Heart left ventricle (tissue), 16 donors: ENCODE measurements at regions not wholly inside any gene's neighbourhood (a gene's known extent, or its start where the extent isn't known, plus 50 kb on each side); places are given as distances from the start of the nearest gene placed in this dataset.
"Not testable (repeated sequence)": the region's sequence is repeated elsewhere in the genome, so short reads cannot be mapped to it uniquely, and the experiment has no call there.

ENCODE experiments used
- ATAC-seq, 4 donors: fragments of 200-7000 bp; cut with Tn5 transposase; one replicate each; pipeline ENCODE4 v1.9.1; 2020 to 2022; ENCODE audit warnings: moderate library complexity in 4 of 4, mild to moderate bottlenecking in 3 of 4, moderate number of reproducible peaks in 1 of 4
- DNase-seq, 5 donors: peaks; one replicate each; pipeline ENCODE4 v3.0.0-alpha.2; 2020
- H3K27ac ChIP-seq, 12 donors: fragments of 200-600 bp; sonication (generic) in 4 of 12; one replicate each; pipeline versions ENCODE4 v1.5.0 to v1.8.0; 2016 to 2022; ENCODE audit warnings: mild to moderate bottlenecking in 2 of 12
- H3K27me3 ChIP-seq, 9 donors: fragments of 200-600 bp; sonication (generic) in 2 of 9; one replicate each; pipeline versions ENCODE4 v1.5.1 to v1.8.0; 2016 to 2022; ENCODE audit warnings: mild to moderate bottlenecking in 3 of 9
- H3K36me3 ChIP-seq, 9 donors: fragments of 200-600 bp; sonication (generic) in 2 of 9; one replicate each; pipeline versions ENCODE4 v1.5.0 to v1.8.0; 2018 to 2022; ENCODE audit warnings: mild to moderate bottlenecking in 2 of 9
- H3K4me1 ChIP-seq, 12 donors: fragments of 200-600 bp; sonication (generic) in 4 of 12; one replicate each; pipeline versions ENCODE4 v1.5.0 to v1.8.0; 2016 to 2022; ENCODE audit warnings: mild to moderate bottlenecking in 3 of 12
- H3K4me3 ChIP-seq, 12 donors: fragments of 200-600 bp; sonication (generic) in 4 of 12; one replicate each; pipeline versions ENCODE4 v1.5.0 to v1.8.0; 2017 to 2022; ENCODE audit warnings: mild to moderate bottlenecking in 9 of 12, moderate library complexity in 4 of 12
- H3K9me3 ChIP-seq, 12 donors: fragments of 200-600 bp; sonication (generic) in 4 of 12; one replicate each; pipeline versions ENCODE4 v1.5.0 to v1.8.0; 2016 to 2022; ENCODE audit warnings: mild to moderate bottlenecking in 1 of 12
- CTCF ChIP-seq, 12 donors: fragments of 200-600 bp; sonication (generic) in 4 of 12; IDR thresholded peaks; one replicate each; pipeline versions ENCODE4 v1.5.0 to v1.8.0; 2018 to 2022; ENCODE audit warnings: antibody characterized with exemption in 12 of 12, mild to moderate bottlenecking in 5 of 12
- POLR2A ChIP-seq, 2 donors: fragments of 450-650 bp; IDR thresholded peaks; one replicate each; pipeline ENCODE4 v1.6.1; 2017; ENCODE audit warnings: antibody characterized with exemption in 2 of 2, mild to moderate bottlenecking in 2 of 2, moderate library complexity in 2 of 2
- WGBS, 4 donors: extraction: QIAGEN DNeasy Blood & Tissue Kit in 2 of 4; methylation state at CpG; one replicate each; pipeline versions ENCODE4 v1.1.5 to v1.1.7; 2013 to 2018; 5-methylcytosine and 5-hydroxymethylcytosine counted together
- intact Hi-C, 10 donors: fragments of 100-400 bp; cut with DNase I; formaldehyde crosslinking; loops; one replicate each; pipeline versions ENCODE4 v1.11.1 to v1.14.2; 2022
- donor health status: ischemic (EF 13 %, LVEDD 7.1; RV severe dilation, severe dysfunction).
- donor health status: healthy with polysubstance abuse.
- donor health status: DM: no; HTN: yes; CAD: no.
- donor health status: DM: no; HTN: no; CAD: no.
- donor health status: ischemic (EF 25% LVEDD 6.9; RV normal size, moderate dysfunction).
- donor health status: ischemic (EF 25% LVEDD 5.7; RV mildly dilated, moderate dysfunction).
- donor health status: healthy.
- donor health status: DM: yes; HTN: yes; CAD: no.
- donor health status: ischemic (EF 35%, LVEDD 5.7; RV mildly dilated, moderate dysfunction).
- donor health status: nonischemic (EF 11% LVEDD 7.7; RV severe dilation, severe dysfunction).
- donor health status: DM: yes; HTN: yes; CAD: no.
- donor health status: PGD.
- donor health status: ischemic (EF 29% LVEDD 5.4; RV normal size, mild dysfunction).
- donor health status: nonischemic (EF 23%, LVEDD 6.1; RV moderate dilation, normal function).

- 92 to 96% (median 95%) methylated on average over 2 of the region's 2 CpGs for WGBS, 4 donors
- ATAC-seq: no peak
- peaks cover 0 to 4% (median 0%) of the 10 kb centered on the region in 9 donors for H3K27me3 ChIP-seq
- H3K9me3 ChIP-seq: peaks cover 0 to 53% (median 29%) of the 10 kb centered on the region in 12 donors
- TF ChIP-seq POLR2A (IDR thresholded peaks at IDR 0.05): no peak
- H3K4me3 ChIP-seq: no peak overlapping the region
- intact Hi-C loops: no loop called here
- peaks cover 0 to 2% (median 0%) of the 10 kb centered on the region in 12 donors for H3K4me1 ChIP-seq
- DNase-seq: no peak
- H3K27ac ChIP-seq: no peak overlapping the region
- H3K36me3 ChIP-seq: no peaks in the 10 kb centered on the region
Measured at GRCh38 chr10:127635882-127636281, 86.8 kb downstream of the NPS start.

DNA sequence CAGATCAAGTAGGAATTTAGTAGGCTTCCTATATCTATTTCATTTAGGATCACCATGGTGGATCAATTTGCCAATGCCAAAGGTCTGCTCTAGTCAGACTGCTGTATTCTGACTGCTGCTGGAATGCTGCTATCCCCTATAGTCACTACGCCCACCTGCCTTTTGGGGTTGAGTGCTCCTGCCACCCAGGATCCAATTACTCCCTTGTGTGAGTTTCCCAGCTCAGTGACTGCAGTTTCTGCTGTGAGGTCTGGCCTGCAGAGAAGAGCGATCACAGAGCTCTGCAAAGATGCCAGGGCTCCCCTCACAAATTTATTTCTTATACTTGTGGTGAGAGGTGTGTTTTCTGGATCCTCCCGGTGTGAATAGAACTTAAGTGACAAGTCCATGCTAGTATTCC lies 88.1 kb upstream of the FOXI2 start:
- DNase-seq (no peak), ATAC-seq (no peak)
- WGBS, 4 donors: 78 to 91% (median 85%) methylated on average over 3 of the region's 3 CpGs
- no peak overlapping the region for H3K27ac ChIP-seq
- no peaks in the 10 kb centered on the region for H3K4me1 ChIP-seq
- no peaks in the 10 kb centered on the region for H3K9me3 ChIP-seq
- no peaks in the 10 kb centered on the region for H3K36me3 ChIP-seq
- no peak overlapping the region for H3K4me3 ChIP-seq
- TF ChIP-seq CTCF (IDR thresholded peaks at IDR 0.05) (no peak), POLR2A (IDR thresholded peaks at IDR 0.05) (no peak)
- intact Hi-C loops: no loop called here
- H3K27me3 ChIP-seq: peaks cover 0 to 4% (median 0%) of the 10 kb centered on the region in 9 donors

- Histone ChIP-seq H3K4me1 (no peaks in the 10 kb centered on the region), H3K27ac (no peak overlapping the region), H3K4me3 (no peak overlapping the region), H3K9me3 (no peaks in the 10 kb centered on the region), H3K36me3 (no peaks in the 10 kb centered on the region), H3K27me3 (peaks cover 0 to 4% (median 0%) of the 10 kb centered on the region in 9 donors)
- DNase-seq: no peak
- WGBS, 4 donors: 39 to 55% (median 46%) methylated on average over 6 of the region's 6 CpGs
- no peak for ATAC-seq
- intact Hi-C loops: no loop called here
- TF ChIP-seq POLR2A (IDR thresholded peaks at IDR 0.05) (no peak), CTCF (IDR thresholded peaks at IDR 0.05) (peak in 1 of 12 donors; percentile 9)
Measured at GRCh38 chr10:127649642-127650041, 87.3 kb upstream of the FOXI2 start.

- intact Hi-C loops: no loop called here
- no peak for ATAC-seq
Measured at GRCh38 chr10:127657056-127657455, 79.9 kb upstream of the FOXI2 start.

DNA sequence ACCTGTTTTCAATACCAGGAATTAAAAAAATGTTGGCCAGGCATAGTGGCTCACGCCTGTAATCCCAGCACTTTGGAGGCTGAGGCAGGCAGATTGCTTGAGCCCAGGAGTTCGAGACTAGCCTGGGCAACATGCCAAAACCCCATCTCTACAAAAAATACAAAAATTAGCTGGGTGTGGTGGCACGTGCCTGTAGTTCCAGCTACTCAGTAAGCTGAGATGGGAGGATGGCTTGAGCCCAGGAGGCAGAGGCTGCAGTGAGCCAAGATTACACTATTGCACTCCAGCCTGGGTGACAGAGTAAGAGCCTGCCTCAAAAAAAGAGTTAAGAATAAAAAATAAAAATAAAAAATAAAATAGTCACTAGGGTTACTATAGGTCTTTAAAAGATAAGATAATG lies 60.6 kb upstream of the FOXI2 start:
- DNase-seq, H3K9me3 ChIP-seq, H3K4me3 ChIP-seq, H3K36me3 ChIP-seq, H3K27ac ChIP-seq, ATAC-seq, intact Hi-C loops, H3K4me1 ChIP-seq, H3K27me3 ChIP-seq: not testable (repeated sequence)
- 20 to 45% (median 38%) methylated on average over 3 of the region's 3 CpGs for WGBS, 4 donors

More at GRCh38 chr10:127657056-127657455, 79.9 kb upstream of the FOXI2 start:
- no peak overlapping the region for H3K27ac ChIP-seq
- H3K4me3 ChIP-seq: no peak overlapping the region
- DNase-seq: no peak
- TF ChIP-seq CTCF (IDR thresholded peaks at IDR 0.05) (no peak), POLR2A (IDR thresholded peaks at IDR 0.05) (no peak)
- no peaks in the 10 kb centered on the region for H3K9me3 ChIP-seq
- H3K4me1 ChIP-seq: no peaks in the 10 kb centered on the region
- no peaks in the 10 kb centered on the region for H3K27me3 ChIP-seq
- 59 to 73% (median 63%) methylated on average over 1 of the region's 1 CpG for WGBS, 4 donors
- H3K36me3 ChIP-seq: no peaks in the 10 kb centered on the region
